HG02759 (cell line): ENCODE measurements at regions not wholly inside any gene's neighbourhood (a gene's known extent, or its start where the extent isn't known, plus 50 kb on each side); places are given as distances from the start of the nearest gene placed in this dataset.
"Not testable (repeated sequence)": the region's sequence is repeated elsewhere in the genome, so short reads cannot be mapped to it uniquely, and the experiment has no call there.

Source experiments
- ATAC-seq: cut with Tn5 transposase; IDR thresholded peaks from one replicate; pipeline ENCODE4 v1.9.1; 2021; ENCODE audit warnings: mild to moderate bottlenecking, moderate library complexity; ENCODE audit not compliant: unreplicated experiment

GRCh38 chr7:112668561-112668960 is 121.6 kb downstream of the TMEM168 start:
- ATAC-seq = no peak

DNA sequence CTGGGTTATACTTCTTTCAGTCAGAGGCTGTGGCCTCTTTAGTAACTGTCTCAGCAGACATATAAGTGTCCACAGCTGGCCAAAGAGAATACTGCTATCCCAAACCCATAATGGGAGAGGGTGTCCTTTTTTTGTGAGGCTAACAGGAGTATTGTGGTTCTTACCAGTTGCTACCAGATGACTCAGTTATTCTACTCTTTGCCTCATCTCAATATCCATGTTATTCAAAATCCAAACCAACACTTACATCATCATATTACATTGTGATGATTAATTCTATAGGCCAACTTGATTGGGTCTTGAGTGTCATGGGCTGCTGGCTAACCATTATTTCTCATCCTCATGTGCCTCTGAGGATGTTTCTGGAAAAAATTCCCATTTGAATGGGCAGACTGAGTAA is 120.9 kb downstream of the TMEM168 start:
- ATAC-seq = no peak

- no peak for ATAC-seq
Observed at GRCh38 chr7:112670193-112670592, 120.0 kb downstream of the TMEM168 start.

DNA sequence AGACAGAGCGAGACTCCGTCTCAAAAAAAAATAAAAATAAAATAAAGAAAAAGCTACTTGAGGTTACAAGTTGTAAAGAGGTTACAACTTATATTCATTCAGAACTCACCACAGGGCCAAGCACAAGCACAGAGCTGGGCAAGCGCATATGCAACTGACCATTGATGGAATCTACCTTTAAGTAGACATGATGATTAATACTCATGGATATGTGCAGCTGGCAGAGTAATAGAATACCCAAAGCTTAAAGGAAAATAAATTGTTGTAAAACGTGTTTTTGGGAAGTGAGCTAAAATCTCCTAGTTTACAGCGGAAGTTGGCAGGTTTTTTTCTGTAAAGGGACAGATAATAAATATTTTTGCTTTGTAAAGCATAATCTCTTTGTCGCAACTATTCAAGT is 111.6 kb downstream of the TMEM168 start:
- ATAC-seq = no peak

DNA sequence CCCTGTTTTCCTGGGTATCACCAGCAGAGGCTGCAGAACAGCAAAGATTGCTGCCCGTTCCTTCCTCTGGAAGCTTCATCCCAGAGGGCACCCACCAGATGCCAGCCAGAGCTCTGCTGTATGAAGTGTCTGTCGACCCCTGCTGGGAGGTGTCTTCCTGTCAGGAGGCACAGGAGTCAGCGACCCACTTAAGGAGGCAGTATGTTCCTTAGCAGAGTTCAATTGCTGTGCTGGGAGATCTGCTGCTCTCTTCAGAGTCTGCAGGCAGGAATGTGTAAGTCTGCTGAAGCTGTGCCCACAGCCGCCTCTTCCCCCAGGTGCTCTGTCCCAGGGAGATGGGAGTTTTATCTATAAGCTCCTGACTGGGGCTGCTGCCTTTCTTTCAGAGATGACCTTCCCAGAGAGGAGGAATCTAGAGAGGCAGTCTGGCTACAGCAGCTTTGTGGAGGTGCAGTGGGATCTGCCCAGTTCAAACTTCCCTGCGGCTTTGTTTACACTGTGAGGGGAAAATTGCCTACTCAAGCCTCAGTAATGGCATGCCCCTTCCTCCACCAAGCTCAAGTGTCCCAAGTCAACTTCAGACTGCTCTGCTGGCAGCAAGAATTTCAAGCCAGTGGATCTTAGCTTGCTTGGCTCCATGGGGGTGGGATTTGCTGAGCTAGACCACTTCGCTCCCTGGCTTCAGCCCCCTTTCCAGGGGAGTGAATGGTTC is 100.6 kb downstream of the TMEM168 start:
- not testable (repeated sequence) for ATAC-seq

DNA sequence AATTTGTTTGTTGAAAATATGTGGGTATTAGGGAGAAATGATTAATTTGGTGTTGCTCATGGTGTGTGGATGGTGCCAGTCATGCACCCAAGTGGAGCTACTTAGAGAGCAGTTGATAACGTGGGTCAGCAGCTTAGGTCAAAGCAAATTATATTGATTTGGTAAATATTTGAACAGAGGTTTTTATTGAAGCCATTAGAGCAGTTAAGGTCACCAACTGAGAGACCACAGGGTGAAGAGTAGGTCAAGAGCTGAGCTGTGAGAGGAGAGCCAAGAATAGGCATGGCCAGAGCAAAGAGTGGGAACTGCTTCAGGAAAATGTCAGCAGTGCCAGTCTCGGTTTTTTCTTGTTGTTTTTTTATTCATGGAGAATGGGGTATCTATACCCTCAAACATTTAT is 97.9 kb downstream of the TMEM168 start:
- ATAC-seq = no peak

DNA sequence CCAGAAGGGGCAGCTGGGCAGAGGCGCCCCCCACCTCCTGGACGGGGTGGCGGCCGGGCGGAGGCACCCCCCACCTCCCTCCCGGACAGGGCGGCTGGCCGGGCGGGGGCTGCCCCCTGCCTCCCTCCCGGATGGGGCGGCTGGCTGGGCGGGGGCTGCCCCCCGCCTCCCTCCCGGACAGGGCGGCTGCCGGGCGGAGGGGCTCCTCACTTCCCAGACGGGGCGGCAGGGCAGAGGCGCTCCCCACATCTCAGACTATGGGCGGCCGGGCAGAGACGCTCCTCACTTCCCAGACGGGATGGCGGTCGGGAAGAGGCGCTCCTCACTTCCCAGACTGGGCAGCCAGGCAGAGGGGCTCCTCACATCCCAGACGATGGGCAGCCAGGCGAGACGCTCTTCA is 93.0 kb downstream of the TMEM168 start:
- not testable (repeated sequence) for ATAC-seq

DNA sequence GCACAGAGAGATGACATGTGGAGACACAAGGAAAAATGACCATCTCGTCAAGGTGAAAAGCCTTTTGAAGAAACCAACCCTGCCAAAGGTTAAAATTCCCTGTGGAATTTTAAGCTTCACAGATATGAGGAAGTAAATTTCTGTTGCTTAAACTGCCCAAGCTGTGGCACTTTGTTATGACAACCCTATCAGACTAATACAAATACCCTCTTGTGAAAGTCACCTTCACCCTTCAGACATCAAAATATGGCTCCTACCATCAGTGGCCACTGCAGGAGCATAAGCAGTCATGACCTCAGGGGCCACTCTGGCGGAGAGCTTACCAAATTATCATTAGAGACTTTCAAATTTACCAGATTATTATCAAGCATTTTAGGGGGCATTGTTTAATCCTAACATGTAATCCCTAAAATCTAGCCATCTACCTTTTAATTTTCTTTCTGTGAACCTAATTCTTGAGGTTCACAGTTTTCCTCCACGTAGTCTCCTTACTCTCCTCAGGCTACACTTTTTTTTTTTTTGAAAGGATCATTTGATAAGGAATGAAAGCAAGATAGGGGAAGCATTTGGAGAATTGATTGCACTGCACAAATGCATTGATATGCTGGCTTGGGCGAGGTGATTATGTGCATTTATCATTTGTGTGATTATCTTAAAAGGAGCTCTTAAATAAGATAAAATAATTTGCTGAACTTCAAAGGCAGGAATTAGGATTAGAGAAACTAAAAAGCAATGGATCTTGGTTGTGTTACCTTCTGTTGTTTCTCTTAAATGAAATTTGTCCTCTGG is 90.3 kb downstream of the TMEM168 start:
- no peak for ATAC-seq

DNA sequence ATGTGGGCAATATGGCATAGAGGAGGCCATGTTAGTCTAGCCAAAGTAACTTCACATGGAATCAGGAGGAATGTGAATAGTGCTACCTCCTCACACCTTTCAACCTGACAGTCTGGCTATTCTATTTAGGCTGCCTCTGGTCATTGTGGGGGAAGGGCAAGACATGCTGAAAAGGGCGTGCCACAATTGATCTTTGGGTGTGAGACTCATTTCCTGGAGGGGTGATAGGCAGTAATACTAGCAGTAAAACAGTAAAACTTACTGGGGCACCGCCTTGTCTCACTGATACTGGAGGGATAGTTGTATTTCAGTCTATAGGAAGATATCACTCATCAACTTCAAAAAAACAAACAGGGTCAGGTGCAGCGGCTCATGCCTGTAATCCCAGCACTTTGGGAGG is 88.7 kb downstream of the TMEM168 start:
- no peak for ATAC-seq

- peak; percentile 75 for ATAC-seq
Observed at GRCh38 chr7:112707655-112708054, 82.5 kb downstream of the TMEM168 start.

DNA sequence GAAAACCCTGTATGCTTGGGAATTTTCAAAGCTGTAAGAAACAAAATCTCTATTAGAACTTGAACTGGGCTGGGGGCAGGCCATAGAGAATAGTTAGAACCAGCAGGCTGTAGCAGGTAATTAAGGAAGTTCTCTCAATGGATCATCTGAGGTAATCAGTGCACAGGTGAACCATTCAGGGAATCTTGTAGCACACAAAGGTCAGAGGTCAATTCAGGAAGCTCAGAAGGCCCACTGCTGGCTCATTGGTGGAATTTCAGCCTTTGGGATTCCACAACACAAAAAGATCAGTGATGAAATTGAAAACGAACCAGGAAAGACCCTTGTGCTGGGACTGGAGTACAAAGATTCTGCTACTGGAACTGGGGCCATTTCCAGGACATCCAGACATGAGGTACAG is 82.0 kb downstream of the TMEM168 start:
- no peak for ATAC-seq
